Head of caudate nucleus (tissue), 42 donors: ENCODE measurements at regions not wholly inside any gene's neighbourhood (a gene's known extent, or its start where the extent isn't known, plus 50 kb on each side); places are given as distances from the start of the nearest gene placed in this dataset.
"Not testable (repeated sequence)": the region's sequence is repeated elsewhere in the genome, so short reads cannot be mapped to it uniquely, and the experiment has no call there.

ENCODE experiments used
- DNase-seq, 42 donors: peaks; one replicate each; pipeline versions ENCODE4 v3.0.0 to v3.0.0-alpha.2; 2020 to 2021; ENCODE audit warnings: mixed read lengths in 7 of 42
- intact Hi-C: fragments of 100-400 bp; cut with DNase I; formaldehyde crosslinking; loops from one replicate; pipeline ENCODE4 v1.15.0; 2022

GRCh38 chr2:208880171-208880570, 473.6 kb downstream of the PTH2R start:
- no peak for DNase-seq

DNA sequence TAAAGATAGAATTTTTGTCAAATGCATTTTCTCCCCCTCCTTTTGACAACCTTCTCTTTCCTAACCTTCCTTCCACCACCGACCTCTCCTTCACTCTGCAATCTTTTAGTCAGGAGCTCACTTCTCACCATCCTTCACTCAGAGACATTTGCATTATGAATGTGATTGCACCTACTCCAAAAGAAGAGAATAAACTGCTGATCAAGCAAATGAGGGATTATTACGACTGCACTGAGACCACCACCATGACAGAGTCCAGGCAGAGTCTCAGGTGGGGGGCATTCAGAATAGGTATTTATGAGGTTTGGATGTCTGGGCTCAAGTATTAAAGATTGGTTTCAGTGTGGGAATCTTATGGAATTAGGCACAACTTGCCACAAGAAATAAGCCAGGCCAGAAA, 483.9 kb downstream of the PTH2R start:
- DNase-seq, result no peak
- intact Hi-C loops, result no loop called here

More at GRCh38 chr2:208880171-208880570, 473.6 kb downstream of the PTH2R start:
- intact Hi-C loops, result no loop called here

DNA sequence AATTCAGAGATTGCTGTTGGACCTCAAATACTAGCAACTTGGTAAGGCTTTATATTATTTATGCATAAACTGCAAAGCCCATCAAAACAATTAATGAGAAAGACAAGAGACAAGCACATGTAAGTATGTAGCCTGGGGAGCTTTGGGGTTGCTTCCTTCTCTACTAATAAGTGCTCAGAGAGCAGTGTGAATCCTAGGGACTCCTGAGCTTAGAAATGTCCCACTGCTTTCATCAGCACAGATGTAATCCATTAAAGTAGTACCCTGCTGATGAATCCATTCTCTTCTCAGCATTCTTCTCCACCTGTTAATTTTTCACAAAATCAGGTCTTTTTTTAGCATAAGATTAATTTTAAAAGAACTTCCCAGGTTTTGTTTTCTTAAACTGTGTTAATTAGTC, 485.6 kb downstream of the PTH2R start:
- intact Hi-C loops, result no loop called here
- no peak for DNase-seq

DNA sequence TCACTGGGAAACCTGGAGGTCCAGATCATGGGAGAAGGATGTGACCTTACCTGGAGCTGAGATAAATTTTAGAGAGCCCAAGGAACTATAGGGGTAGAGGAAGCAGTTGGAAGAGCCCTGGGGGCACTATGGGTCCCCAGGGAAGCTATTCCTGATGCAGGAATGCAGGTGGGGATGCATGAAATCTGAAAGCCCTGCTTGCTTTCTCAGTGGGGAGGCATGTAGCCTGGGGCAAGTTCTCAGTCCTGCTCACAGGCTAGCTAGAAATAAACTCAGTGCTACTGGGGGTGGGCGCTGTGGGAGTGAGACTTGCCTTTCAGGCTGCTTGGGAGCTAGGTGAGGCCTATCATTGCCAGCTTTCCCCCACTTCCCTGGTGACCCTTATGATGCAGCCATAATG, 499.7 kb downstream of the PTH2R start:
- no peak for DNase-seq
- intact Hi-C loops, result no loop called here

DNA sequence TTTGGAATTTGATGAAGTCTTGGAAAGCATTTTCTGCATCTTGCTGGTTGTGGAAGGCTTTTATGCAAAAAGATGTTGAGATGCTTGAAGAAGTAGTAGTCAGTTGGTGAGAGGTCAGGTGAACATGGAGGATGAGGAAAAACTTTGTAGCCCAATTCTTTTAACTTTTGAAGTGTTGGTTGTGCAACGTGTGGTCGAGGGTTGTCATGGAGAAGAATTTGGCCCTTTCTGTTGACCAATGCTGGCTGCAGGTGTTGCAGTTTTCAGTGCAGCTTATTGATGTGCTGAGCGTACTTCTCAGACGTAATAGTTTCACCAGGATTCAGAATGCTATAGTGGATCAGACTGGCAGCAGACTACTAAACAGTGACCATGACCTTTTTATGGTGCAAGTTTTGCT, 508.4 kb upstream of the MAP2 start:
- no peak for DNase-seq
- intact Hi-C loops, result no loop called here

- DNase-seq, result no peak
- intact Hi-C loops, result no loop called here
Measured at GRCh38 chr2:208916881-208917280, 507.0 kb upstream of the MAP2 start.

DNA sequence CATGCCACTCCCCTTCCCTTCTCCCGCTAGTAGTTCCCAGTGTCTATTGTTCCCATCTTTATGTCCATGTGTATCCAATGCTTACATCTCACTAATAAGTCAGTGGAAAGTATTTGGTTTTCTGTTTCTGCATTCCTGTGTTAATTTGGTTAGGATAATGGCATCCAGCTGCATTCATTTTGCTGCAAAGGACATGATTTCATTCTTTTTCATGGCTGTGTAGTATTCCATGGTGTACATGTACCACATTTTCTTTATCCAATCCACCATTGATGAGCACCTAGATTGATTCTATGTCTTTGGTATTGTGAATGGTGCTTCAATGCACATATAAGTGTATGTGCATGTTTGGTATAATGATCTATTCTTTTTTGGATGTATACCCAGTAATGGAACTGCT, 502.5 kb upstream of the MAP2 start:
- DNase-seq, intact Hi-C loops: not testable (repeated sequence)

DNA sequence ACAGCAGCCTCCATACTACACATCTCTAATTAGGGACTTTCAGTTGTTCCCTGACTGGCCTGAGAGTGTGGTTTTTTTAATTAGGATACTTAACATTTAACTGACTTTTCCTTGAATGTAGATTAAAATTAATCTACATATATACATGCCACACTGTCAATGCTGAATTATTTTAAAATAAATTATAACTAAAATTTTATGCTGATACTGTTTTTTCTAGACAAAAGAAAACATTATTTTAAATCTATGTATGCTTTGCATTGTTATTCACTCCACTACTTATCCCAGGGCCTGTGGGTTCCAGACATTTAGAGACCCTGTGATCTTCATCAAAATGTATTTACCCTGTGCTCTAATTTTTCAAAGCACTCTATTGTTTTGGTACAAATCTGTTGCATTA, 496.0 kb upstream of the MAP2 start:
- intact Hi-C loops, result no loop called here
- no peak for DNase-seq

DNA sequence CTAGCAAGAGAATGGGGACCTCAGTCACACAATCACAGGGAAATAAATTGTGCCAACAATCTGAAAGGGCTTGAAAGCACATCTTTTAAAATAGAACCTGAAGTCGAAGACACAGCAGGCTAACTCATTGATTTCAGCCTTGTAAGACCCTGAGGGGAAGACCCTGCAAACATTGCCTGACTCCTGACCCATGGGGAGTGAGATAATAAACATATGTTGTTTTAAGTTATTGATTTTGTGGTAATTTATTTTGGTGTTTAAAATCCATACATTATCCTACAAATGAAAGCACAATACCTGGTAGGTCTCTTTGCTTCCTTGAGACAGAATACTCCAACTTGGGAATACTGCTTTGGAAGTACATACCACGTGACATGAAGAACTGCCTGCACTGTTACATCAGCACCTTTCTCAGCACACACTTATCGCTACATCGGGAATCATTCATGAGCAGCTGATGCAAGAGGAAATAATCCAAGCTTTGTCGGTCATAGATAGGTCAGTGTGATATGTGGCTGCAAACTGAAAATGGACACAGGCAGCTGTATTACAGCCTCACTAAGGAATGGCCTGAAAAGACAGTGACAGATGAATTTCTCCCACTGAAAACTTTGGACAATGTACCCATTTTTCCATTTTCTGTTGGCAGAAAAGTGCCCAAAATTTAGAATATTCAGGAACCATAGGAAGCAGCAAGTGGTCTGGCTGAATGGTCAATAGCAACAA, 494.5 kb upstream of the MAP2 start:
- intact Hi-C loops, result no loop called here
- DNase-seq, result no peak

DNA sequence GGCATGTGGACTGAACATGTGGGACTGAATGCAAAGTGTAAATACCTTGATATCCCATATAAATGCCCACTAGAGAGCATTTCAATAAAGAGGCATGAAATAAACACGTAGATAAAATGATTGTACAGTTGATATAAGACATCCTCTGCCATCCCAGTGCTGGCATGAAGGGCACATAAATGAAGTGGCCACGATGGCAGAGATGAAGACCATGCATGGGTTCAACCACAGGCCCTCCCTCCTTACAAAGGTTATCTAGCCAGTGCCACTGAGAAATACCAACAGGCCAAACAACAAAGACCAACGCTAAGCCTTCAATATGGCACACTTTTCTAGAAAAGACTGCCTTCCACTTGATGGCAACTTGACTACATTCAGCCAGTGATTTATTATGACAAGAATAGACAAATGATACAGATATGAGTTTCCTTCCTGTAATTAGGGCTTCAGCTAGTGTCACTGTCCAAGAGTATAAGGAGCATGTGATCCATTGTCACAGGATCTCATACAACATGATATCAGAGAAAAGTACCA, 493.9 kb upstream of the MAP2 start:
- DNase-seq, result no peak
- intact Hi-C loops, result no loop called here

DNA sequence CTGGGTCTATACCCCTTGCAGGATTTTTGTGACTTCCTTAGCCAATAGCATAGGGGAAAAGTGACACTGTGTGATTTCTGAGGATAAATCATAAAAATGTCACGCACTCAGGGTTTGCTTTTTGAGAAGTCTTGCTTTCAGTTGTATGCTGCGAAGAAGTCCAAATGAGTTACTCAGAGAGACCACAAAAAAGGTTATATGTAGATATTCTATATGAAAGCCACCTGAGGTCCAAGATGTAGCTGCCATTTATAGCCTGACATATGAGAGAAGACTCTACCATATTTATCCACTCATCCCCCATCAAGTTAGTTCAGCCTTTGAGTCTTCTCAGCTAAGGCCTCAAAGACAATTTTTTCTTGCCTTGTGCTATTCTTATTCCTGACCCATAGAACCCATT, 488.3 kb upstream of the MAP2 start:
- DNase-seq, result no peak
- intact Hi-C loops, result no loop called here

GRCh38 chr2:208937521-208937920, 486.3 kb upstream of the MAP2 start:
- no peak for DNase-seq

DNA sequence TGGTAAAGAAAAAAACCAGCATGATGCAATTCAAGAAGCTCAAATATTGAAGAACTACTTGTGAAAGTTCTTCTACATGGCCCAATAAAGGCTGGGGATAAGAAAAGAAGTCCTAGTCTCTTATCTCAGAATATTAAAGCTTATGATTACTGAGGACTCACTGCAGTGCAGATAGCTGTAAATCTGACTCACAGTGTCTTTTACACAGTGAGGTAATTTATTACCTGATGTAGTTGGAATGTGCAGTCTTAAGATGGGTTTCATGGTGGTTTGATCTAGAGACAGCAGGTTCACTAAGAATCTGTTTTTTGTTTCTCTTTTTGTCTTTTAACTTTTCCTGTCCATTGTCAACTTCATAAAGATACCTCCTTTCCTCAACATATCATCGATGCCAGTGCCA, 484.0 kb upstream of the MAP2 start:
- intact Hi-C loops, result no loop called here
- no peak for DNase-seq

More at GRCh38 chr2:208937521-208937920, 486.3 kb upstream of the MAP2 start:
- intact Hi-C loops, result no loop called here

DNA sequence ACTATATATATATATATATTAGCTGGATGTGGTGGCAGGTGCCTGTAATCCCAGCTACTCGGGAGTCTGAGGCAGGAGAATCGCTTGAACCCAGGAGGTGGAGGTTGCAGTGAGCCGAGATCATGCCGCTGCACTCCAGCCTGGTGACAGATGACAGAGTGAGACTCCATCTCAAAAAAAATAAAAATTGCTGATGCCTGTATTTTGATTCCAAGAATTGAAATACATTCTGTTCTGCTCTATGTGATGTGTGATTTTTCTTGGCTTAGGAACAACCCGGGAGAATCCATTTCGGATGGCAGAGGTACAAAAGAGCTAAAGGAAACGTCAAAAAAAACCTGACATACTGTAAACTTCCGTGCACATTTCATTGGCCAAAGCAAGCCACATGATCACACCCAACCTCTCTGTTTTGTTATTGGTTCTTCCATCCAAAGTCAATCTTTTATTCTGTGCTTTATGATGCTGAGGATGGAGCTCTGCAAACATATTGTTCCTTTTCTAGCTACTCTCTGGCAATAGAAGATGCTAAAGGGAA, 478.1 kb upstream of the MAP2 start:
- DNase-seq, result no peak
- intact Hi-C loops, result no loop called here

DNA sequence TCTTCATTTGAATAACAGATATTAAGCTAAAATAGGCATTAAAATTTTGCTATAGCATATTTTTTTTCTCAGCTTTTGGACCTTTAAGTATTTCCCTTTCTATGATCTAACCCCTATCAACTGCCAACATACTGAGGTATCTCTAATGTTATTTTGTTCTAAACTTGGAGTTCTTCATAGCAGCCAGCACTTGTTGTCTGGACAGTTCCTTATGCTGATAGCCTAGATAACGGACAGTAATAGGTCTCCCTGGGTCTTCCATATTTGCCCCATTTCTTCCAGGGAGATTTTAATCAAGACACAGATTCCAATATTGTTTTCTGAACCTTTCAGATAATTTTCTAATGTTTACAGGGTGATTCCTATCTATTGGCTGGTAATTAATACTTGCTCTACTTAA, 475.8 kb upstream of the MAP2 start:
- intact Hi-C loops, result no loop called here
- no peak for DNase-seq

- DNase-seq, result no peak
- intact Hi-C loops, result no loop called here
Measured at GRCh38 chr2:208970070-208970469, 453.8 kb upstream of the MAP2 start.

- intact Hi-C loops, result no loop called here
- DNase-seq, result no peak
Measured at GRCh38 chr2:208977582-208977981, 446.3 kb upstream of the MAP2 start.

DNA sequence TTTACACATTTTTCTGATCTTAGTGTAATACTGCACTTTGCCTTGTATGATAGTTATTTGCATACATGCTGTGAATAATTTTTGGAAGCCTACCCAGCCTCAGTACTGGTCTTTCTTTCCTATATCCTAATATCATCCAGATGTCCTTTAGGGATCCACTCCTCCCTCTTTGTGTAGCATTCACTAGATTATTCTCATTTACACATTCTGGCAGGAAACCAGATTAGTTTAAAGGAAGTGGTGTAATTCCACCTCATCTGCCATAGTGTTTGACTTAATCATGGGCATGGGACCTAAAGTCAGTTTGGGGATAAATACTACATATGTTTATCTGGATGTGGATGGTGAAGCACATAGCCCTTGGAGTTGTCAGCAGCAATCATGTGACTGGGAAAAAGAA, 444.9 kb upstream of the MAP2 start:
- no peak for DNase-seq
- intact Hi-C loops, result no loop called here

DNA sequence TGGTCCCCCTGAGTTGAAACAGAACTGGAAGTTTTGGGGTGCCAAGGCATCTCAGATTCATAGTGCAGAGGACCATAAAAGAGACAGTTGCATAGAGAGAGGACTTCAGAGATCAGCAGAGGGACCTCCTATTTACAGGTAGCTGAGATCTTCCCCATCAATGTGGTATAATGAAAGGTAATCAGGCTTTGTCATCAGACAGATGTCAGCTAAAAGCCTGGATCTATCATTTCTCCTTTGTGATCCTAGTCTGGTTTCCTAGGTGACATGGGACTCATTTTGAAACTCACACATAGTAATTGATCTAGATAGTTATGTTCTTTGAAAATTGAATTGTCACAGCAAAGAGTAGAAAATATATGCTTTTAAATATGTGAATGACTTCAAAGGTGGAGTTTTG, 443.5 kb upstream of the MAP2 start:
- DNase-seq, result no peak
- intact Hi-C loops, result no loop called here

DNA sequence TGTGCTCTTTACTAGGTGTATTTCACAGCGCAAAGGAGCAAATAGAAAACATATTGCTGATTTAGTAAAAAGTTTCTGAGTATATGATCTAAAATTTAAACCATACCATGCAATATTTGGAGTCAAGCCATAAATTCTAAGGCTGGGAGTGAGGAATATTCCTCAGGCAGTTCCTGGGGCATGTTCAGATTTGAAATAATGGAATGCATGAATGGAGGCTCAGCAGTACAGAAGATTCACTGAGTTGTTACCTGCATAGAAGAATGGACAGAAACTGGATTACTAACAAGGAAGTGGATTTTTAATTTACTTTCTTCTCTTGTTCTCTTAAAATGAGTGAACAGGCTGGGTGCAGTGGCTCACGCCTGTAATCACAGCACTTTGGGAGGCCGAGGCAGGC, 441.0 kb upstream of the MAP2 start:
- intact Hi-C loops, result no loop called here
- no peak for DNase-seq

GRCh38 chr2:208983486-208983885, 440.4 kb upstream of the MAP2 start:
- no peak for DNase-seq
- intact Hi-C loops, result no loop called here
